ENCODE measurements at regions not wholly inside any gene's neighbourhood (a gene's known extent, or its start where the extent isn't known, plus 50 kb on each side); places are given as distances from the start of the nearest gene placed in this dataset.

- TF ChIP-seq, protein P1, sequence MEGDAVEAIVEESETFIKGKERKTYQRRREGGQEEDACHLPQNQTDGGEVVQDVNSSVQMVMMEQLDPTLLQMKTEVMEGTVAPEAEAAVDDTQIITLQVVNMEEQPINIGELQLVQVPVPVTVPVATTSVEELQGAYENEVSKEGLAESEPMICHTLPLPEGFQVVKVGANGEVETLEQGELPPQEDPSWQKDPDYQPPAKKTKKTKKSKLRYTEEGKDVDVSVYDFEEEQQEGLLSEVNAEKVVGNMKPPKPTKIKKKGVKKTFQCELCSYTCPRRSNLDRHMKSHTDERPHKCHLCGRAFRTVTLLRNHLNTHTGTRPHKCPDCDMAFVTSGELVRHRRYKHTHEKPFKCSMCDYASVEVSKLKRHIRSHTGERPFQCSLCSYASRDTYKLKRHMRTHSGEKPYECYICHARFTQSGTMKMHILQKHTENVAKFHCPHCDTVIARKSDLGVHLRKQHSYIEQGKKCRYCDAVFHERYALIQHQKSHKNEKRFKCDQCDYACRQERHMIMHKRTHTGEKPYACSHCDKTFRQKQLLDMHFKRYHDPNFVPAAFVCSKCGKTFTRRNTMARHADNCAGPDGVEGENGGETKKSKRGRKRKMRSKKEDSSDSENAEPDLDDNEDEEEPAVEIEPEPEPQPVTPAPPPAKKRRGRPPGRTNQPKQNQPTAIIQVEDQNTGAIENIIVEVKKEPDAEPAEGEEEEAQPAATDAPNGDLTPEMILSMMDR (IDR thresholded peaks at IDR 0.05; ENCODE audit: borderline replicate concordance, extremely low read depth, low read length, poor library complexity, severe bottlenecking) = no peak
- TF ChIP-seq EZH2 (IDR thresholded peaks at IDR 0.05; ENCODE audit: borderline replicate concordance, low read depth, low read length, severe bottlenecking) = no peak
- DNase-seq (no peak), ATAC-seq (ENCODE audit: insufficient read depth, low read depth) (no peak)
- Histone ChIP-seq H3K27ac (ENCODE audit: low read length) (no peak overlapping the region), H3K4me2 (ENCODE audit: insufficient read depth, low read length) (no peak overlapping the region), H3K4me1 (ENCODE audit: insufficient read depth, low read length) (no peaks in the 10 kb centered on the region), H3K36me3 (ENCODE audit: insufficient read depth, low read length) (no peaks in the 10 kb centered on the region), H3K79me2 (ENCODE audit: insufficient read depth, low read length) (no peaks in the 10 kb centered on the region), H3K9ac (ENCODE audit: low read depth, low read length) (no peak overlapping the region), H3K27me3 (ENCODE audit: insufficient read depth, low read length, poor library complexity) (no peaks in the 10 kb centered on the region), H2AFZ (ENCODE audit: low read depth, low read length) (no peak overlapping the region), H3K9me3 (ENCODE audit: insufficient read depth, low read length, severe bottlenecking) (no peaks in the 10 kb centered on the region), H4K20me1 (ENCODE audit: insufficient read depth, low read length) (no peaks in the 10 kb centered on the region), H3K4me3 (ENCODE audit: low read depth in 1 of 2, low read length in 2 of 2) (no peak overlapping the region)
Observed at GRCh38 chr10:21238044-21238443, 287.4 kb downstream of the SKIDA1 start.

- no peaks in the 10 kb centered on the region for H3K27me3 ChIP-seq (ENCODE audit: insufficient read depth, low read length, poor library complexity)
- H3K79me2 ChIP-seq (ENCODE audit: insufficient read depth, low read length) = no peaks in the 10 kb centered on the region
- no peak for TF ChIP-seq EZH2 (IDR thresholded peaks at IDR 0.05; ENCODE audit: borderline replicate concordance, low read depth, low read length, severe bottlenecking)
- TF ChIP-seq, protein P1 (IDR thresholded peaks at IDR 0.05; ENCODE audit: borderline replicate concordance, extremely low read depth, low read length, poor library complexity, severe bottlenecking) = no peak
- no peak overlapping the region for H3K9ac ChIP-seq (ENCODE audit: low read depth, low read length)
- no peak overlapping the region for H3K27ac ChIP-seq (ENCODE audit: low read length)
- DNase-seq = no peak
- H4K20me1 ChIP-seq (ENCODE audit: insufficient read depth, low read length) = no peaks in the 10 kb centered on the region
- no peak overlapping the region for H2AFZ ChIP-seq (ENCODE audit: low read depth, low read length)
- no peaks in the 10 kb centered on the region for H3K36me3 ChIP-seq (ENCODE audit: insufficient read depth, low read length)
- no peak overlapping the region for H3K4me3 ChIP-seq (ENCODE audit: low read depth in 1 of 2, low read length in 2 of 2)
- H3K4me1 ChIP-seq (ENCODE audit: insufficient read depth, low read length) = no peaks in the 10 kb centered on the region
- no peak for ATAC-seq (ENCODE audit: insufficient read depth, low read depth)
- no peaks in the 10 kb centered on the region for H3K9me3 ChIP-seq (ENCODE audit: insufficient read depth, low read length, severe bottlenecking)
- no peak overlapping the region for H3K4me2 ChIP-seq (ENCODE audit: insufficient read depth, low read length)
Observed at GRCh38 chr10:21234761-21235160, 290.7 kb downstream of the SKIDA1 start.

DNA sequence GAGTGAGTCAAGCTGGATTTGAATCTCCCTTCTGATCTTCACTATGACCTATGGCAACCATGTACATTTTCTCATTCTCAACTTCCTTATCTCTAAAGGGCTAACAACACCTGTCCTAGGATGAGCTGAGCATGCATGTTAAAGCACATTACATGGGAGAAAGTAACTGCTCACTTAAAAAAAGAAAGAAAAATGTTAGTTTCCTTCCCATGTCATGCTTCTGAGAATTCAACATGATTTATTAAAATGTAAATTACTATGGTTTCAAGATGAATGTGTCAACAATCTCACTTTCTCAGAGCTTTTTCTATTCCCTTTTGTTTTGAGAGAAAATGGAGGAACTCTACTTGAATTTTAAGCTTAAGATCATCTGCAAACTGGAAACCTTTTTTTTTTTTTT is 295.3 kb downstream of the SKIDA1 start:
- H3K9ac ChIP-seq (ENCODE audit: low read depth, low read length) = no peak overlapping the region
- H3K4me1 ChIP-seq (ENCODE audit: insufficient read depth, low read length) = no peaks in the 10 kb centered on the region
- no peaks in the 10 kb centered on the region for H4K20me1 ChIP-seq (ENCODE audit: insufficient read depth, low read length)
- TF ChIP-seq, protein P1 (IDR thresholded peaks at IDR 0.05; ENCODE audit: borderline replicate concordance, extremely low read depth, low read length, poor library complexity, severe bottlenecking) = no peak
- TF ChIP-seq EZH2 (IDR thresholded peaks at IDR 0.05; ENCODE audit: borderline replicate concordance, low read depth, low read length, severe bottlenecking) = no peak
- H3K27ac ChIP-seq (ENCODE audit: low read length) = no peak overlapping the region
- H3K4me3 ChIP-seq (ENCODE audit: low read depth in 1 of 2, low read length in 2 of 2) = no peak overlapping the region
- H3K79me2 ChIP-seq (ENCODE audit: insufficient read depth, low read length) = no peaks in the 10 kb centered on the region
- DNase-seq (no peak), ATAC-seq (ENCODE audit: insufficient read depth, low read depth) (no peak)
- no peaks in the 10 kb centered on the region for H3K9me3 ChIP-seq (ENCODE audit: insufficient read depth, low read length, severe bottlenecking)
- no peaks in the 10 kb centered on the region for H3K27me3 ChIP-seq (ENCODE audit: insufficient read depth, low read length, poor library complexity)
- no peak overlapping the region for H2AFZ ChIP-seq (ENCODE audit: low read depth, low read length)
- no peaks in the 10 kb centered on the region for H3K36me3 ChIP-seq (ENCODE audit: insufficient read depth, low read length)
- H3K4me2 ChIP-seq (ENCODE audit: insufficient read depth, low read length) = no peak overlapping the region

Measured in DND-41 (cell line).